Endothelial cell of umbilical vein (primary cell): ENCODE measurements at regions not wholly inside any gene's neighbourhood (a gene's known extent, or its start where the extent isn't known, plus 50 kb on each side); places are given as distances from the start of the nearest gene placed in this dataset.

Source experiments
- BruUV-seq: library from RNA; stranded (reverse); fragments of 400-500 nt; replicated peaks from 2 replicates; lab custom pipeline; 2021; lab: Mats Ljungman, UMichigan
- CTCF ChIA-PET: fragments of 300-600, 350-600 bp; sonication (Branson Sonifier 250); formaldehyde crosslinking; loops from one replicate; lab custom pipeline; 2021; ENCODE audit warnings: antibody characterized with exemption, inconsistent platforms; lab: Charles Lee
- POLR2A ChIA-PET: fragments of 300-600, 350-600 bp; sonication (Branson Sonifier 250); formaldehyde crosslinking; loops from one replicate; lab custom pipeline; 2021; ENCODE audit warnings: antibody characterized with exemption, inconsistent platforms; lab: Charles Lee
- DNase-seq: peaks from one replicate; pipeline ENCODE4 v3.0.0-alpha.2; 2011; ENCODE audit warnings: low read depth, low spot score
- FAIRE-seq: peaks from 2 replicates; lab custom pipeline; 2011; peaks lifted over from hg19 to GRCh38; lab: Jason Lieb, UNC
- H2AFZ ChIP-seq: 2 replicates; pipeline ENCODE4 v1.6.0; 2012; ENCODE audit warnings: low read depth, low read length, control low read depth, inconsistent platforms
- H3K27ac ChIP-seq: 2 replicates; pipeline ENCODE4 v1.5.1; 2011; ENCODE audit warnings: low read depth, mild to moderate bottlenecking, control low read depth, low read length, moderate library complexity; ENCODE audit not compliant: insufficient read depth
- H3K27me3 ChIP-seq, 2 experiments: 2 replicates each; pipeline versions ENCODE4 v1.6.0 to v1.6.1; 2011; ENCODE audit warnings: low read length in 2 of 2, mixed read lengths in 1 of 2; ENCODE audit not compliant: control insufficient read depth in 2 of 2, insufficient read depth in 2 of 2
- H3K36me3 ChIP-seq, 2 experiments: 2 replicates in 1 of 2; 3 replicates in 1 of 2; pipeline ENCODE4 v1.5.1; 2011; ENCODE audit warnings: low read length in 2 of 2, mild to moderate bottlenecking in 1 of 2, moderate library complexity in 1 of 2; ENCODE audit not compliant: control insufficient read depth in 2 of 2, insufficient read depth in 2 of 2; ENCODE audit errors: extremely low read depth in 1 of 2
- H3K4me1 ChIP-seq: 3 replicates; pipeline ENCODE4 v1.5.1; 2011; ENCODE audit warnings: mild to moderate bottlenecking, low read length; ENCODE audit not compliant: control insufficient read depth, insufficient read depth; ENCODE audit errors: extremely low read depth
- H3K4me2 ChIP-seq: 2 replicates; pipeline ENCODE4 v1.6.1; 2011; ENCODE audit warnings: low read length, control low read depth, mixed read lengths; ENCODE audit not compliant: insufficient read depth
- H3K4me3 ChIP-seq, 3 experiments: fragments of 200-600 bp in 1 of 3; sonication (generic), shearing (Covaris generic) in 1 of 3; replicated peaks in 1 of 3; 2 replicates each; pipeline ENCODE4 v1.5.1; 2011 to 2016; ENCODE audit warnings: control low read depth in 3 of 3, low read length in 3 of 3, mild to moderate bottlenecking in 2 of 3, inconsistent platforms in 1 of 3, low read depth in 1 of 3, moderate library complexity in 1 of 3; ENCODE audit not compliant: insufficient read depth in 1 of 3
- H3K79me2 ChIP-seq: 2 replicates; pipeline ENCODE4 v1.6.0; 2012; ENCODE audit warnings: low read length, inconsistent platforms; ENCODE audit not compliant: control insufficient read depth, insufficient read depth
- H3K9ac ChIP-seq: replicated peaks from 2 replicates; pipeline ENCODE3; 2011; ENCODE audit warnings: low read length, control low read depth; ENCODE audit not compliant: insufficient read depth; ENCODE audit errors: extremely low read depth
- H3K9me1 ChIP-seq: replicated peaks from 3 replicates; pipeline ENCODE4 v1.6.0; 2011; ENCODE audit warnings: mild to moderate bottlenecking, low read length; ENCODE audit not compliant: control insufficient read depth, insufficient read depth; ENCODE audit errors: extremely low read depth
- H3K9me3 ChIP-seq: replicated peaks from 2 replicates; pipeline ENCODE4 v1.5.1; 2012; ENCODE audit warnings: low read length, inconsistent platforms; ENCODE audit not compliant: control insufficient read depth, insufficient read depth
- H4K20me1 ChIP-seq: replicated peaks from 2 replicates; pipeline ENCODE3; 2011; ENCODE audit warnings: mild to moderate bottlenecking, low read length; ENCODE audit not compliant: control insufficient read depth, insufficient read depth; ENCODE audit errors: extremely low read depth
- EZH2 ChIP-seq: IDR thresholded peaks from 2 replicates; pipeline ENCODE4 v1.6.1; 2012; ENCODE audit warnings: borderline replicate concordance, low read depth, mild to moderate bottlenecking, moderate library complexity, low read length, inconsistent platforms; ENCODE audit not compliant: severe bottlenecking
- FOS ChIP-seq: IDR thresholded peaks from 2 replicates; pipeline ENCODE4 v1.6.1; 2011; ENCODE audit warnings: mild to moderate bottlenecking, low read length, moderate library complexity, borderline replicate concordance; ENCODE audit not compliant: insufficient read depth
- GATA2 ChIP-seq: IDR thresholded peaks from 2 replicates; pipeline ENCODE4 v1.7.0; 2011; ENCODE audit warnings: low read depth, mild to moderate bottlenecking, moderate library complexity, mixed read lengths, low read length; ENCODE audit not compliant: insufficient read length, insufficient read depth
- JUN ChIP-seq: IDR thresholded peaks from 2 replicates; pipeline ENCODE4 v1.6.1; 2011; ENCODE audit warnings: borderline replicate concordance, low read depth; ENCODE audit not compliant: insufficient read length, insufficient read depth
- MYC ChIP-seq: IDR thresholded peaks from one replicate; pipeline ENCODE4 v1.6.1; 2011; ENCODE audit warnings: mild to moderate bottlenecking, low read depth, low read length
- POLR2A ChIP-seq: IDR thresholded peaks from 2 replicates; pipeline ENCODE4 v1.6.1; 2012; ENCODE audit warnings: low read depth, mild to moderate bottlenecking, control low read depth, low read length
- POLR2AphosphoS5 ChIP-seq: IDR thresholded peaks from 2 replicates; pipeline ENCODE4 v1.6.1; 2012; ENCODE audit warnings: low read depth, mild to moderate bottlenecking, control low read depth, low read length, moderate library complexity; ENCODE audit not compliant: insufficient read depth
- dilution Hi-C: fragments of 300-500 bp; cut with MboI; formaldehyde crosslinking; loops from one replicate; pipeline ENCODE4 v1.15.0; 2019; ENCODE audit warnings: low sequenced_read_pairs; ENCODE audit not compliant: extremely low pct_ligation_motif_present
- intact Hi-C: fragments of 100-400 bp; cut with micrococcal nuclease; formaldehyde crosslinking; loops from one replicate; pipeline ENCODE4 v1.10.0; 2022
- TF ChIP-seq, protein P1 (sequence below), 2 donors: IDR thresholded peaks; 1 replicate in 1 of 2; 2 replicates in 1 of 2; pipeline ENCODE4 v1.5.1; 2011; ENCODE audit warnings: low read length in 2 of 2, mild to moderate bottlenecking in 2 of 2, moderate library complexity in 2 of 2, control low read depth in 1 of 2, inconsistent platforms in 1 of 2, low read depth in 1 of 2; ENCODE audit not compliant: insufficient read depth in 1 of 2; ENCODE audit errors: extremely low read depth in 1 of 2
- TF ChIP-seq, protein P2 (sequence below): IDR thresholded peaks from 2 replicates; pipeline ENCODE4 v1.6.1; 2011; ENCODE audit not compliant: insufficient read depth, insufficient read length

DNA sequence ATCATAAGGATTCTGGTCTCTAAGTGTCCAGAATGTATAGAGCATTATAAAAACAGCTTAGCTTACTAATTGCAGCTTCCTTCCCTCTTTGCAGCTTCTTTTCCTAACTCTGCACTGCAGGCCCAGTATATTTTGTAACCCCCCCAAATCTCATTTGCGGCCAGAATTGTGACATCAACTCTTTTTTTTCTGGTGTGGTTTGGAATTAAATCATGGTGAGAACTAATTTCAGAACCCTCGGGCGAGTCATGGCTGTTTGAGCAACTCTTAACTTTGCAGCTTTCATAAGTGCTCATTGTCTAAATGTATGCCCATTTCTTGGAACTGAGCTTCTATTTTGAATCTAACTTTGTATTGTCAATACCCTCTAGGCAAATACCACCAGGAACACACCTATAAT lies 187.4 kb downstream of the CYYR1 start:
- ChIA-PET CTCF (no interaction called here), POLR2A (no interaction called here)
- Histone ChIP-seq H3K4me3 (no peak overlapping the region), H2AFZ (no peak overlapping the region), H3K9me3 (no peaks in the 10 kb centered on the region), H3K36me3 (no peaks in the 10 kb centered on the region), H3K9me1 (no peaks in the 10 kb centered on the region), H4K20me1 (no peaks in the 10 kb centered on the region), H3K4me2 (no peak overlapping the region), H3K27me3 (no peaks in the 10 kb centered on the region), H3K4me1 (peaks cover 18% of the 10 kb centered on the region), H3K27ac (no peak overlapping the region), H3K79me2 (no peaks in the 10 kb centered on the region), H3K9ac (no peak overlapping the region)
- DNase-seq (no peak), FAIRE-seq (no peak)
- no TSS peak for BruUV-seq
- dilution Hi-C loops = no loop called here
- intact Hi-C loops = no loop called here
- TF ChIP-seq JUN = no peak
- TF ChIP-seq MYC = no peak
- no peak for TF ChIP-seq EZH2
- TF ChIP-seq, protein P1, sequence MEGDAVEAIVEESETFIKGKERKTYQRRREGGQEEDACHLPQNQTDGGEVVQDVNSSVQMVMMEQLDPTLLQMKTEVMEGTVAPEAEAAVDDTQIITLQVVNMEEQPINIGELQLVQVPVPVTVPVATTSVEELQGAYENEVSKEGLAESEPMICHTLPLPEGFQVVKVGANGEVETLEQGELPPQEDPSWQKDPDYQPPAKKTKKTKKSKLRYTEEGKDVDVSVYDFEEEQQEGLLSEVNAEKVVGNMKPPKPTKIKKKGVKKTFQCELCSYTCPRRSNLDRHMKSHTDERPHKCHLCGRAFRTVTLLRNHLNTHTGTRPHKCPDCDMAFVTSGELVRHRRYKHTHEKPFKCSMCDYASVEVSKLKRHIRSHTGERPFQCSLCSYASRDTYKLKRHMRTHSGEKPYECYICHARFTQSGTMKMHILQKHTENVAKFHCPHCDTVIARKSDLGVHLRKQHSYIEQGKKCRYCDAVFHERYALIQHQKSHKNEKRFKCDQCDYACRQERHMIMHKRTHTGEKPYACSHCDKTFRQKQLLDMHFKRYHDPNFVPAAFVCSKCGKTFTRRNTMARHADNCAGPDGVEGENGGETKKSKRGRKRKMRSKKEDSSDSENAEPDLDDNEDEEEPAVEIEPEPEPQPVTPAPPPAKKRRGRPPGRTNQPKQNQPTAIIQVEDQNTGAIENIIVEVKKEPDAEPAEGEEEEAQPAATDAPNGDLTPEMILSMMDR (IDR thresholded peaks at IDR 0.05; ENCODE audit: extremely low read depth in 1 of 2, insufficient read depth in 1 of 2, low read depth in 1 of 2, low read length in 2 of 2) = no peak
- TF ChIP-seq POLR2AphosphoS5 = no peak

DNA sequence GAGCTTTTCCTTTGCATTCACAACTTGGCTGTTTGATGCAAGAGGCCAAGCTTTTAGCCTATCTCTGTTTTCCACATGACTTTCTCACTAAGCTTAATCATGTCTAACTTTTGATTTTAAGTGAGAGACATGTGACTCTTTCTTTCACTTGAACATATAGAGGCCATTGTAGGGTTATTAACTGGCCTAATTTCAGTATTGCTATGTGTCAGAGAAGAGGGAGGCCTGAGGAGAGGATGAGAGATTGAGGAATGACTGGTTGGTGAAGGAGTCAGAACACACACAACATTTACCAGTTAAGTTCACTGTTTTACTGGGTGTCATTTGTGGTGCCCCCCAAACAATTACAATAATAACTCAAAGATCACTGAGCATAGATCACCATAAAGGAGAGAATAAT lies 193.5 kb downstream of the CYYR1 start:
- H3K79me2 ChIP-seq = no peaks in the 10 kb centered on the region
- H3K27me3 ChIP-seq = no peaks in the 10 kb centered on the region
- H3K4me1 ChIP-seq = no peaks in the 10 kb centered on the region
- DNase-seq (no peak), FAIRE-seq (no peak)
- no peaks in the 10 kb centered on the region for H3K36me3 ChIP-seq
- dilution Hi-C loops = no loop called here
- H3K4me2 ChIP-seq = no peak overlapping the region
- ChIA-PET CTCF (no interaction called here), POLR2A (no interaction called here)
- H3K9me1 ChIP-seq = no peaks in the 10 kb centered on the region
- no peak overlapping the region for H3K9ac ChIP-seq
- no peaks in the 10 kb centered on the region for H4K20me1 ChIP-seq
- H2AFZ ChIP-seq = no peak overlapping the region
- no peak for TF ChIP-seq POLR2A
- no peak for TF ChIP-seq POLR2AphosphoS5
- TF ChIP-seq GATA2 = no peak
- no peak for TF ChIP-seq EZH2
- TF ChIP-seq MYC = no peak
- TF ChIP-seq, protein P2, sequence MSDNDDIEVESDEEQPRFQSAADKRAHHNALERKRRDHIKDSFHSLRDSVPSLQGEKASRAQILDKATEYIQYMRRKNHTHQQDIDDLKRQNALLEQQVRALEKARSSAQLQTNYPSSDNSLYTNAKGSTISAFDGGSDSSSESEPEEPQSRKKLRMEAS = no peak
- no peak for TF ChIP-seq FOS
- TF ChIP-seq JUN = no peak
- TF ChIP-seq, protein P1 (IDR thresholded peaks at IDR 0.05; ENCODE audit: extremely low read depth in 1 of 2, insufficient read depth in 1 of 2, low read depth in 1 of 2, low read length in 2 of 2) = no peak
- H3K4me3 ChIP-seq = no peak overlapping the region
- no TSS peak for BruUV-seq
- H3K27ac ChIP-seq = no peak overlapping the region
- no peaks in the 10 kb centered on the region for H3K9me3 ChIP-seq
- intact Hi-C loops = no loop called here
